Gastroesophageal sphincter (tissue), 4 donors: ENCODE measurements at regions not wholly inside any gene's neighbourhood (a gene's known extent, or its start where the extent isn't known, plus 50 kb on each side); places are given as distances from the start of the nearest gene placed in this dataset.

ENCODE experiments used
- ATAC-seq: fragments of 150-250 bp; one replicate; pipeline ENCODE4 v1.9.1; 2016; ENCODE audit warnings: mild to moderate bottlenecking, moderate library complexity
- H3K27ac ChIP-seq, 4 donors: fragments of 200-600 bp; sonication (generic) in 3 of 4; 1 replicate in 3 of 4; 2 replicates in 1 of 4; pipeline ENCODE4 v1.5.1; 2016 to 2019
- H3K27me3 ChIP-seq: fragments of 200-600 bp; sonication (generic); one replicate; pipeline ENCODE4 v1.5.1; 2019
- H3K36me3 ChIP-seq, 2 donors: fragments of 200-600 bp; sonication (generic); one replicate each; pipeline ENCODE4 v1.5.1; 2019; ENCODE audit warnings: control low read depth in 1 of 2
- H3K4me1 ChIP-seq, 3 donors: fragments of 200-600 bp; sonication (generic); 1 replicate in 2 of 3; 2 replicates in 1 of 3; pipeline ENCODE4 v1.5.1; 2016 to 2019; ENCODE audit warnings: control low read depth in 2 of 3
- H3K4me3 ChIP-seq, 2 donors: fragments of 200-600 bp; sonication (generic); one replicate each; pipeline ENCODE4 v1.5.1; 2019; ENCODE audit warnings: mild to moderate bottlenecking in 1 of 2, moderate library complexity in 1 of 2
- H3K9me3 ChIP-seq, 3 donors: fragments of 200-600 bp; sonication (generic); one replicate each; pipeline ENCODE4 v1.5.1; 2017 to 2019; ENCODE audit warnings: control low read depth in 2 of 3
- EP300 ChIP-seq: sonication (generic); formaldehyde crosslinking; IDR thresholded peaks from one replicate; pipeline ENCODE4 v1.6.1; 2017; ENCODE audit warnings: antibody characterized with exemption, mild to moderate bottlenecking
- POLR2A ChIP-seq, 2 donors: fragments of 450-650 bp; IDR thresholded peaks; one replicate each; pipeline ENCODE4 v1.6.1; 2017; ENCODE audit warnings: antibody characterized with exemption in 2 of 2, mild to moderate bottlenecking in 2 of 2, moderate library complexity in 1 of 2
- POLR2AphosphoS5 ChIP-seq: sonication (generic); formaldehyde crosslinking; IDR thresholded peaks from one replicate; pipeline ENCODE4 v1.6.1; 2017; ENCODE audit warnings: antibody characterized with exemption
- WGBS, 2 donors: methylation state at CpG; one replicate each; pipeline ENCODE4 v1.1.5; 2018; ENCODE audit warnings: low coverage in 1 of 2; 5-methylcytosine and 5-hydroxymethylcytosine counted together
- TF ChIP-seq, protein P1 (sequence below), 4 experiments: fragments of 200-600 bp in 2 of 4; fragments of 450-650 bp in 2 of 4; sonication (generic) in 1 of 4; IDR thresholded peaks; one replicate each; pipeline ENCODE4 v1.5.1; 2017 to 2019; ENCODE audit warnings: antibody characterized with exemption in 4 of 4, mild to moderate bottlenecking in 2 of 4, moderate library complexity in 2 of 4

DNA sequence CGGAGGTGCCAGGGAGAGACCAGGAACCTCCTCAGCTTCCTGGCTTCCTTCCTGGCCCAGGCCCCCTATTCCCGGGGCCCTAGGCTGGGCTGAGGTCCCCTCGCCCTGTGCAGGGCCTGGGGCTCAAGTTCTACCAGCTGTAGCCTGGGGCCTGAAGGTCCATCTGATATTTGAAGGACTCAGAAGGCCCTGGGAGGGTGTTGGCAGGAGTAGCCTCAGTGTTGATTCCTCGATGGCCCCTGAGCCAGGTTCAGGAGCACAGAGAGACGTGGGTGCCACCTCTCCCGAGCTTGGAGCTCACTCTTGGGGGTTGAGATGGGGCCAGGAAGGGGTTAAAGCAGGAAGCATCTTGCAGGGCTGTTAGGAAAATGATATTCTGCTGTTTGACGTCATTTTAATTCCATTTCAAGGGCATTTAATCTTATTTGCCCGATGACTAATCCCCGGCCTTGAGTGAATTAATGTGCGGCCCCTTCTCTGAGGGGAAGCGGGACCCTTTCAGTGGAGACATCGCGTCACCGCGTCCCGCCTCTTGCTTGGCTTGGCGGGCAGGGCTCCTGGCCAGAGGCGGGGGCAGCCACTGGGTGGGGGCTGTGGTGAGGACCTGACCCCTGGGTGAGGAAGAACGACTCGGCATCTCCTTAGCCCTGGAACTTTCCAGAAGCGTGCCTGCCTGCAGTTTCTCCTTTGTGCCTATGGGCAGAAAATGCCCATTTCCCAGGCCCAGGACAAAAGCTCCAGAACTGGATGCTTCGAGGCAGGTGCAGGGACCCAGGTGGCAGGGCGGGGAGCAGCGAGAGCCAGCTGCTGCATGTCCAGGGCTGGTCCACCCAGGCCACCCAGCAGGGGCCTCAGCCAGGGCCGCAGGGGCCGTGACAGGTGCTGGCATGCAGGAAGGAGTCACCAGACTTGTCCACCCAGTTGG is 158.3 kb downstream of the KIF26A start:
- TF ChIP-seq EP300: no peak
- no peak for TF ChIP-seq POLR2AphosphoS5
- TF ChIP-seq, protein P1, sequence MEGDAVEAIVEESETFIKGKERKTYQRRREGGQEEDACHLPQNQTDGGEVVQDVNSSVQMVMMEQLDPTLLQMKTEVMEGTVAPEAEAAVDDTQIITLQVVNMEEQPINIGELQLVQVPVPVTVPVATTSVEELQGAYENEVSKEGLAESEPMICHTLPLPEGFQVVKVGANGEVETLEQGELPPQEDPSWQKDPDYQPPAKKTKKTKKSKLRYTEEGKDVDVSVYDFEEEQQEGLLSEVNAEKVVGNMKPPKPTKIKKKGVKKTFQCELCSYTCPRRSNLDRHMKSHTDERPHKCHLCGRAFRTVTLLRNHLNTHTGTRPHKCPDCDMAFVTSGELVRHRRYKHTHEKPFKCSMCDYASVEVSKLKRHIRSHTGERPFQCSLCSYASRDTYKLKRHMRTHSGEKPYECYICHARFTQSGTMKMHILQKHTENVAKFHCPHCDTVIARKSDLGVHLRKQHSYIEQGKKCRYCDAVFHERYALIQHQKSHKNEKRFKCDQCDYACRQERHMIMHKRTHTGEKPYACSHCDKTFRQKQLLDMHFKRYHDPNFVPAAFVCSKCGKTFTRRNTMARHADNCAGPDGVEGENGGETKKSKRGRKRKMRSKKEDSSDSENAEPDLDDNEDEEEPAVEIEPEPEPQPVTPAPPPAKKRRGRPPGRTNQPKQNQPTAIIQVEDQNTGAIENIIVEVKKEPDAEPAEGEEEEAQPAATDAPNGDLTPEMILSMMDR (IDR thresholded peaks at IDR 0.05): no peak
- TF ChIP-seq POLR2A (IDR thresholded peaks at IDR 0.05): no peak
- H3K4me3 ChIP-seq: no peak overlapping the region
- H3K9me3 ChIP-seq: no peaks in the 10 kb centered on the region
- no peaks in the 10 kb centered on the region for H3K4me1 ChIP-seq
- H3K27ac ChIP-seq: no peak overlapping the region
- peaks cover 37% of the 10 kb centered on the region for H3K27me3 ChIP-seq
- ATAC-seq: no peak
- H3K36me3 ChIP-seq: no peaks in the 10 kb centered on the region
- WGBS, 2 donors: 40 to 54% methylated on average over 1 to 11 of the region's 26 CpGs

GRCh38 chr14:104297313-104297704 is 158.9 kb downstream of the KIF26A start:
- Histone ChIP-seq H3K4me1 (no peaks in the 10 kb centered on the region), H3K4me3 (no peak overlapping the region), H3K27me3 (peaks cover 30% of the 10 kb centered on the region), H3K27ac (no peak overlapping the region), H3K36me3 (no peaks in the 10 kb centered on the region), H3K9me3 (no peaks in the 10 kb centered on the region)
- TF ChIP-seq POLR2AphosphoS5: no peak
- no peak for TF ChIP-seq EP300
- TF ChIP-seq POLR2A (IDR thresholded peaks at IDR 0.05): no peak
- TF ChIP-seq, protein P1 (IDR thresholded peaks at IDR 0.05): no peak
- 95% methylated on average over 4 of the region's 7 CpGs; no CpG with 5 or more reads in 1 of the 2 donors for WGBS, 2 donors
- no peak for ATAC-seq

- TF ChIP-seq EP300 (no peak), POLR2A (IDR thresholded peaks at IDR 0.05) (no peak), POLR2AphosphoS5 (no peak)
- TF ChIP-seq, protein P1 (IDR thresholded peaks at IDR 0.05): no peak
- Histone ChIP-seq H3K36me3 (no peaks in the 10 kb centered on the region), H3K4me3 (no peak overlapping the region), H3K27ac (no peak overlapping the region), H3K4me1 (no peaks in the 10 kb centered on the region), H3K9me3 (no peaks in the 10 kb centered on the region), H3K27me3 (peaks cover 25% of the 10 kb centered on the region)
- ATAC-seq: no peak
- 100% methylated on average over 1 of the region's 11 CpGs; no CpG with 5 or more reads in 1 of the 2 donors for WGBS, 2 donors
These were observed 159.5 kb downstream of the KIF26A start for GRCh38 chr14:104297721-104298401.

DNA sequence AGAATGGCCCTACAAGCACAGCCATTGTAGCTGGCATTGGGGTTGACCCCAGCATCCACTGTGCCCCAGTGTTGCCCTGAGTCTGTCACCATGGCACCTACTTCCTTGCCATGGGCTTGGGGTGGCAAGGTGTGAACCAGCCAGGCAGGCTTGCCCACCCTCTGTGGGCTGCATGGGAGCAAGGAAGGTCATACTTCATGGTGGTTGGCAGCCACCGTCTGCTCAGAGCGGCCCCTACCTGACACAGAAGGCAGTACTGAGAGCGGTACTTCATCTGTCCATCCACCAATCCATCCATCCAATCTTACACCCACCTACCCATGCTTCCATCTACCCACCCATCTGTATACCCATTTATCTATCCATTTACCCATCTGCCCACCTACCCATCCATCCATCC is 160.1 kb downstream of the KIF26A start:
- WGBS, 2 donors: 100% methylated on average over 2 of the region's 3 CpGs
- no peaks in the 10 kb centered on the region for H3K36me3 ChIP-seq
- TF ChIP-seq POLR2AphosphoS5 (no peak), POLR2A (IDR thresholded peaks at IDR 0.05) (no peak), EP300 (no peak)
- TF ChIP-seq, protein P1 (IDR thresholded peaks at IDR 0.05): no peak
- no peak overlapping the region for H3K27ac ChIP-seq
- H3K9me3 ChIP-seq: no peaks in the 10 kb centered on the region
- no peaks in the 10 kb centered on the region for H3K4me1 ChIP-seq
- peaks cover 19% of the 10 kb centered on the region for H3K27me3 ChIP-seq
- ATAC-seq: no peak
- H3K4me3 ChIP-seq: no peak overlapping the region
